T-cell (primary cell): ENCODE measurements at regions not wholly inside any gene's neighbourhood (a gene's known extent, or its start where the extent isn't known, plus 50 kb on each side); places are given as distances from the start of the nearest gene placed in this dataset.
A peak's percentile ranks its signal among the peaks of the same experiment; 100 is the strongest.

Source experiments
- ATAC-seq, 4 experiments: fragments of 200-7000 bp in 3 of 4; fragments of 150-1000 bp in 1 of 4; cut with Tn5 transposase; replicated peaks in 1 of 4; 1 replicate in 3 of 4; 2 replicates in 1 of 4; pipeline ENCODE4 v1.10.0; 2021; ENCODE audit warnings: moderate library complexity in 3 of 4, mild to moderate bottlenecking in 2 of 4, moderate number of reproducible peaks in 1 of 4
- CTCF ChIA-PET, 2 donors: fragments of 300-600 bp; sonication (Branson Sonifier 250); formaldehyde crosslinking; loops; one replicate each; lab custom pipeline; 2022; ENCODE audit warnings: antibody characterized with exemption in 2 of 2; lab: Charles Lee
- POLR2A ChIA-PET, 2 donors: fragments of 300-600 bp; sonication (Branson Sonifier 250); formaldehyde crosslinking; loops; one replicate each; lab custom pipeline; 2022; ENCODE audit warnings: antibody characterized with exemption in 2 of 2; lab: Charles Lee
- DNase-seq, 35 experiments: peaks; one replicate each; pipeline versions ENCODE4 v3.0.0 to v3.0.0-alpha.2; 2013 to 2023
- H3K27ac ChIP-seq: one replicate; pipeline ENCODE4 v1.5.1; 2013; ENCODE audit warnings: low read length
- H3K27me3 ChIP-seq, 2 experiments: replicated peaks in 1 of 2; 1 replicate in 1 of 2; 2 replicates in 1 of 2; pipeline versions ENCODE4 v1.6.1 to v1.7.0; 2013; ENCODE audit warnings: low read length in 1 of 2, mixed read lengths in 1 of 2; ENCODE audit not compliant: control insufficient read depth in 2 of 2, insufficient read depth in 2 of 2; ENCODE audit errors: extremely low read depth in 1 of 2
- H3K36me3 ChIP-seq, 2 donors: 1 replicate in 1 of 2; 2 replicates in 1 of 2; pipeline versions ENCODE4 v1.6.1 to v1.7.0; 2013; ENCODE audit warnings: low read length in 1 of 2; ENCODE audit not compliant: control insufficient read depth in 2 of 2, insufficient read depth in 1 of 2; ENCODE audit errors: extremely low read depth in 1 of 2
- H3K4me1 ChIP-seq, 2 experiments: 1 replicate in 1 of 2; 2 replicates in 1 of 2; pipeline versions ENCODE4 v1.6.1 to v1.7.0; 2013; ENCODE audit warnings: low read length in 2 of 2, mixed read lengths in 1 of 2; ENCODE audit not compliant: insufficient read depth in 2 of 2, control insufficient read depth in 1 of 2; ENCODE audit errors: extremely low read depth in 1 of 2
- H3K4me3 ChIP-seq, 2 donors: 1 replicate in 1 of 2; 2 replicates in 1 of 2; pipeline versions ENCODE4 v1.5.1 to v1.7.0; 2013; ENCODE audit warnings: mild to moderate bottlenecking in 2 of 2, low read length in 1 of 2, moderate library complexity in 1 of 2; ENCODE audit not compliant: control insufficient read depth in 1 of 2; ENCODE audit errors: extremely low read depth in 1 of 2
- H3K9me3 ChIP-seq: 2 replicates; pipeline ENCODE4 v1.7.0; 2013
- H3K27ac Mint-ChIP-seq, 2 donors: one replicate each; pipeline ENCODE4 v1.8.0; 2020 to 2021; ENCODE audit warnings: mild to moderate bottlenecking in 2 of 2, mixed read lengths in 2 of 2
- H3K27me3 Mint-ChIP-seq, 2 donors: one replicate each; pipeline ENCODE4 v1.8.0; 2021 to 2022; ENCODE audit warnings: mixed read lengths in 2 of 2
- H3K36me3 Mint-ChIP-seq: one replicate; pipeline ENCODE4 v1.8.0; 2021; ENCODE audit warnings: mixed read lengths
- H3K4me1 Mint-ChIP-seq, 3 donors: one replicate each; pipeline ENCODE4 v1.8.0; 2020 to 2022; ENCODE audit warnings: mixed read lengths in 3 of 3, mild to moderate bottlenecking in 1 of 3
- H3K4me3 Mint-ChIP-seq, 3 donors: one replicate each; pipeline ENCODE4 v1.8.0; 2020 to 2022; ENCODE audit warnings: mild to moderate bottlenecking in 3 of 3, mixed read lengths in 3 of 3, moderate library complexity in 3 of 3
- H3K9me3 Mint-ChIP-seq, 3 donors: one replicate each; pipeline ENCODE4 v1.8.0; 2020 to 2022; ENCODE audit warnings: mixed read lengths in 3 of 3
- WGBS: methylation state at CpG from one replicate; pipeline ENCODE4 v1.1.5; 2013; ENCODE audit warnings: missing lambda C conversion rate; ENCODE audit not compliant: insufficient coverage; 5-methylcytosine and 5-hydroxymethylcytosine counted together

DNA sequence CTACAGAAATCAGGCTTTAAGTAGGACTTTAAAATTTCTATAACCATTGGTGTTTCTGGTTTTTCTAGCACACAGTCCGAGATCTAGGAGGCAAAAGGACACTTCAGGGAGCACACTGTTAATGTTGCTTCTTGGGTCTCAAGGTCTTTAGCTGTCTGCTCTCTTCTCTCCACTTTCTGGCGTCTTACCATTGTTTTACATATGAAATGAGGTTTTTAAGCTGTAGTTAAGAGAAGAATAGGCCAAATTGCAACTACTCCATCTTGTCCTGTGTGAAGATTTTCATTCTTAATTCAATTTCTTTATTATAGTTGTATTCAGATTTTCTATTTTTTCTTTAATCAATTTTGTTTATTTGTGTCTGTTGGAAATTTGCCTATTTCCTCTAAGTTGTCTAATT lies 151.4 kb downstream of the WNT7A start:
- ATAC-seq (no peak), DNase-seq (no peak)
- no CpG with 5 or more reads among the region's 2 CpGs for WGBS
- Mint-ChIP-seq H3K36me3 (no peaks in the 10 kb centered on the region), H3K27ac (no peak overlapping the region), H3K9me3 (peaks cover 2 to 4% (median 4%) of the 10 kb centered on the region in 3 donors), H3K27me3 (peaks cover 36 to 40% of the 10 kb centered on the region in 2 donors), H3K4me1 (no peaks in the 10 kb centered on the region), H3K4me3 (no peak overlapping the region)
- CTCF ChIA-PET = no interaction called here
- H3K27ac ChIP-seq = no peak overlapping the region
- H3K4me3 ChIP-seq = no peak overlapping the region
- no peaks in the 10 kb centered on the region for H3K27me3 ChIP-seq
- no peaks in the 10 kb centered on the region for H3K4me1 ChIP-seq
- POLR2A ChIA-PET = no interaction called here
- no peaks in the 10 kb centered on the region for H3K36me3 ChIP-seq
- H3K9me3 ChIP-seq = no peaks in the 10 kb centered on the region

DNA sequence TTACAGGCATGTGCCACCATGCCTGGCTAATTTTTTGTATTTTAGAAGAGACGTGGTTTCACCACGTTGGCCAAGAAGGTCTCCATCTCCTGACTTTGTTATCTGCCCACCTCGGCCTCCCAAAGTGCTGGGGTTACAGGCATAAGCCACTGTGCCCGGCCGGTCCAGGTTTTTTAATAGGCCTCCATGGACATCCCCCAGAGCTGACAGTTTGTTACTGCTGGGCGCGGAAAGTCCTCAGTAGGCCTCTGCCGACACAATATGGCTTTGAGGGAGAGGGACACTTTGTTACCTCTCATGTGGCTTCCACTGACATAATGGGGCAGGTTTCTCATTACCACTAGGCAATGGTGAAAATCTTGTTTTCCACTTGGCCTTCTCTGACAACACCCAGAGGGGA lies 152.0 kb downstream of the WNT7A start:
- Mint-ChIP-seq H3K27me3 (peaks cover 31 to 34% of the 10 kb centered on the region in 2 donors), H3K4me3 (no peak overlapping the region), H3K9me3 (peaks cover 0 to 10% (median 2%) of the 10 kb centered on the region in 3 donors), H3K4me1 (no peaks in the 10 kb centered on the region), H3K36me3 (no peaks in the 10 kb centered on the region), H3K27ac (no peak overlapping the region)
- H3K9me3 ChIP-seq = no peaks in the 10 kb centered on the region
- DNase-seq (no peak), ATAC-seq (no peak)
- ChIA-PET CTCF (no interaction called here), POLR2A (no interaction called here)
- H3K4me1 ChIP-seq = no peaks in the 10 kb centered on the region
- H3K27me3 ChIP-seq = peaks cover 0 to 2% of the 10 kb centered on the region in 2 experiments
- H3K27ac ChIP-seq = no peak overlapping the region
- 81% methylated on average over 6 of the region's 8 CpGs for WGBS
- no peak overlapping the region for H3K4me3 ChIP-seq
- H3K36me3 ChIP-seq = no peaks in the 10 kb centered on the region

DNA sequence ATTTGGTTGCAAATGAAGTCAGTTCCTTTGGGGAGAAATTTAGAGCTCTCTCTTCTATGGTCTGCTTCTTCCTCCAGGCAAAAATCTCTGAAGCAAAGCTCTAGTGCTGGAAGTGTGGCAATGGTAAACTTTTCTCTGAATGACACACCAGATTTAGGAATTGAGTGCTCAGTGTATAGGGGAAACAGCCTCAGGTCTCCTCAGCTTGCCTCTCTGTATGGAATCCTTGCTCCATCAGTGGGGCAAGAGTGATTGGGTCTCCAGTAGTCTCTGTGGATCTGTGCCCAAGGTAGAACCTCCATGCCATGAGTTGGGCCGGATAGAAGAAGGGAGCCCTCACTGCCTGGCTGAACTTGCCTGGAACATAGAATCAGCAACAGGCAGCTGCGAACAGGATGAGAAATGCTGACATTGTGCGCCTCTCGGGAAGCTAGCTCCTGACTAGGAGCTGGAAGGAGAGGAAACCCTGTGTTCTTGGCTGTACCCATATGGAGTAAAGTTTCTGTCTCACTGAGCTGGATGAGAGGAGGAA lies 156.1 kb downstream of the WNT7A start:
- no peaks in the 10 kb centered on the region for H3K4me1 Mint-ChIP-seq
- WGBS = 85% methylated on average over 4 of the region's 4 CpGs
- peak overlapping the region in 1 of 2 donors; percentile 15 for H3K27ac Mint-ChIP-seq
- peaks cover 5 to 7% of the 10 kb centered on the region in 2 donors for H3K27me3 Mint-ChIP-seq
- CTCF ChIA-PET = no interaction called here
- no peak for ATAC-seq
- Histone ChIP-seq H3K9me3 (peaks cover 3% of the 10 kb centered on the region), H3K36me3 (no peaks in the 10 kb centered on the region), H3K4me3 (no peak overlapping the region), H3K27me3 (peaks cover 0 to 3% of the 10 kb centered on the region in 2 experiments), H3K27ac (no peak overlapping the region), H3K4me1 (no peaks in the 10 kb centered on the region)
- peaks cover 0 to 23% (median 11%) of the 10 kb centered on the region in 3 donors for H3K9me3 Mint-ChIP-seq
- no peak overlapping the region for H3K4me3 Mint-ChIP-seq
- no peak for DNase-seq
- H3K36me3 Mint-ChIP-seq = no peaks in the 10 kb centered on the region
- POLR2A ChIA-PET = no interaction called here

DNA sequence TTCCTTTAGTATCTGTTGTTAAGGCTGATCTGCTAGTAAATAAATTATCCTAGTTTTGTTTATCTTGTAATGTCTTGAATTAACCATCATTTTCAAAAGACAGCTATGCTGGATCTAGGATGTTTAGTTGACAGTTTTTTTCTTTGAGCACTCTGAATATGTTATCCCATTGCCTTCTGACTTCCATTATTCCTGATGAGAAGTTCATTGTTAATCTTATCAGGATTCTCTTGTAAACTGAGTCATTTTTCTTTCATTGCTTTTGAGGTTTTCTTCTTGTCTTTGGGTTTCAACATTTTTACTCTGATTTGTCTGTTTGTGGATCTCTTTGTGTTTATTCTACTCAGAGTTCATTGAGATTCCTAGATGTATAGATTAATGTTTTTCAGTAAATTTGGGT lies 157.7 kb downstream of the WNT7A start:
- H3K36me3 ChIP-seq = no peaks in the 10 kb centered on the region
- H3K4me3 ChIP-seq = no peak overlapping the region
- peaks cover 0 to 3% of the 10 kb centered on the region in 2 experiments for H3K27me3 ChIP-seq
- Mint-ChIP-seq H3K27ac (no peak overlapping the region), H3K36me3 (no peaks in the 10 kb centered on the region), H3K4me1 (no peaks in the 10 kb centered on the region), H3K9me3 (peaks cover 0 to 23% (median 11%) of the 10 kb centered on the region in 3 donors), H3K4me3 (no peak overlapping the region), H3K27me3 (peaks cover 2 to 4% of the 10 kb centered on the region in 2 donors)
- no peak for ATAC-seq
- no peaks in the 10 kb centered on the region for H3K4me1 ChIP-seq
- H3K9me3 ChIP-seq = peaks cover 3% of the 10 kb centered on the region
- CTCF ChIA-PET = no interaction called here
- POLR2A ChIA-PET = interaction anchor here in 1 of 2 donors (0.8 kb wide), 1 partner anchor 646 kb away, joined by 3 read pairs; no protein-coding TSS in a partner anchor
- no peak for DNase-seq
- H3K27ac ChIP-seq = no peak overlapping the region

DNA sequence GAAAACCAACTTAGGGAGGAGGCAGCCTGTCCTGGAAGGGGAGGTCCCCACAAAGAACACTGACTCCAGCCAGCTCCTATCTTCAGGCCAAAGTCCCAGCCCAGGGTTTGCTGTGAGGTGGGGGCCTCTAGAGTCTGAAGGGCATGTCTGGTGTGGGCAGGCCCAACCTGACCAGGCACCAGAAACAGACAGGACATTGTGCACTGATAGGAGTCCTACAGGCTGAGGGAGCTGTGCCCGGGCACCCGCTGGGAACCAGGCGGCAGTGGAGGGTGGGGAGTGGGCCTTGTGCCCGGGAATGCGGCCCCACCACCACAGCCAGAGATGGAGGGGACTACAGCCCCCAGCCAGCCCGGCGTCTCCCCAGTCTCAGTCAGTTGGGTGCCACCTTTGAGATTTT lies 161.4 kb downstream of the WNT7A start:
- WGBS = 100% methylated on average over 2 of the region's 7 CpGs
- H3K4me1 ChIP-seq = no peaks in the 10 kb centered on the region
- H3K27ac ChIP-seq = no peak overlapping the region
- no peak overlapping the region for H3K4me3 ChIP-seq
- ATAC-seq = no peak
- Mint-ChIP-seq H3K36me3 (no peaks in the 10 kb centered on the region), H3K9me3 (peaks cover 7 to 23% (median 12%) of the 10 kb centered on the region in 3 donors), H3K27ac (no peak overlapping the region), H3K4me1 (no peaks in the 10 kb centered on the region), H3K4me3 (no peak overlapping the region), H3K27me3 (no peaks in the 10 kb centered on the region)
- DNase-seq = peak in 1 of 35 experiments; percentile 2
- H3K27me3 ChIP-seq = peaks cover 3 to 4% of the 10 kb centered on the region in 2 experiments
- CTCF ChIA-PET = no interaction called here
- no peaks in the 10 kb centered on the region for H3K36me3 ChIP-seq
- POLR2A ChIA-PET = no interaction called here
- H3K9me3 ChIP-seq = peaks cover 3% of the 10 kb centered on the region

DNA sequence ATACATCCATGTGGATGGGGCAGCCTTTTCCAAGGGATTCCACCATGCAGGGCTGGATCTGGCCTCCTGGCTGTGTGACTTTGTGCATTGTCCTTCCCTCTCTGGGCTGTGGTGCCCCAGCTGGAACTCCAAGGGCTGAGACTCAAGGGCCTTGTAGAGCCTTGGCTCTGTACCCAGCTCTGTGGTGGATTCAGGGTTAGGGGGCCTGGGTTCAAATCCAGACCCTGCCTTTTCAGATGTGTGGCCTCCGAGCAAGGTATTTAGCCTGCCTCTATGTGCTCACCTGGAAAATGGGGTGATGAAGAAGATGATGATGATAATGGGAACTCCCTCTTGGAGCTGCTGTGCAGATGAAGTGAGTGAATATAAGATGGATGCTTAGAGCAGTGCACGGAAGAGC lies 161.9 kb downstream of the WNT7A start:
- ChIA-PET CTCF (interaction anchor here in 1 of 2 donors (0.5 kb wide), 1 partner anchor 121 kb away, joined by 4 read pairs; no protein-coding TSS in a partner anchor), POLR2A (no interaction called here)
- H3K27ac ChIP-seq = no peak overlapping the region
- H3K4me3 ChIP-seq = no peak overlapping the region
- Mint-ChIP-seq H3K4me3 (no peak overlapping the region), H3K9me3 (peaks cover 11 to 23% (median 12%) of the 10 kb centered on the region in 3 donors), H3K27ac (no peak overlapping the region), H3K27me3 (no peaks in the 10 kb centered on the region), H3K36me3 (no peaks in the 10 kb centered on the region), H3K4me1 (no peaks in the 10 kb centered on the region)
- H3K36me3 ChIP-seq = no peaks in the 10 kb centered on the region
- H3K9me3 ChIP-seq = peaks cover 3% of the 10 kb centered on the region
- 50% methylated on average over 1 of the region's 2 CpGs for WGBS
- peaks cover 2 to 4% of the 10 kb centered on the region in 2 experiments for H3K27me3 ChIP-seq
- DNase-seq (peak in 1 of 35 experiments; percentile 2), ATAC-seq (no peak)
- no peaks in the 10 kb centered on the region for H3K4me1 ChIP-seq
